ENCODE measurements at regions not wholly inside any gene's neighbourhood (a gene's known extent, or its start where the extent isn't known, plus 50 kb on each side); places are given as distances from the start of the nearest gene placed in this dataset.

GRCh38 chr4:162239992-162240769 lies 76.4 kb upstream of the FSTL5 start:
- no peak for TF ChIP-seq CTCF (IDR thresholded peaks at IDR 0.05; ENCODE audit: control insufficient read depth, insufficient read depth, low read depth, low read length, missing control alignments)
- no peak for DNase-seq (ENCODE audit: low read depth)
- H3K4me3 ChIP-seq (ENCODE audit: control insufficient read depth, low read depth, low read length): no peak overlapping the region

GRCh38 chr4:162237676-162238075 lies 73.9 kb upstream of the FSTL5 start:
- no peak for DNase-seq (ENCODE audit: low read depth)
- no peak for TF ChIP-seq CTCF (IDR thresholded peaks at IDR 0.05; ENCODE audit: control insufficient read depth, insufficient read depth, low read depth, low read length, missing control alignments)

GRCh38 chr4:162234595-162234994 lies 70.8 kb upstream of the FSTL5 start:
- no peak for TF ChIP-seq CTCF (IDR thresholded peaks at IDR 0.05; ENCODE audit: control insufficient read depth, insufficient read depth, low read depth, low read length, missing control alignments)
- no peak for DNase-seq (ENCODE audit: low read depth)
- H3K4me3 ChIP-seq (ENCODE audit: control insufficient read depth, low read depth, low read length): no peak overlapping the region

More at GRCh38 chr4:162237676-162238075, 73.9 kb upstream of the FSTL5 start:
- H3K4me3 ChIP-seq (ENCODE audit: control insufficient read depth, low read depth, low read length): no peak overlapping the region

GRCh38 chr4:162232349-162232748 lies 68.5 kb upstream of the FSTL5 start:
- TF ChIP-seq CTCF (IDR thresholded peaks at IDR 0.05; ENCODE audit: control insufficient read depth, insufficient read depth, low read depth, low read length, missing control alignments): no peak
- no peak for DNase-seq (ENCODE audit: low read depth)

GRCh38 chr4:162229670-162230069 lies 65.9 kb upstream of the FSTL5 start:
- DNase-seq (ENCODE audit: low read depth): no peak
- no peak overlapping the region for H3K4me3 ChIP-seq (ENCODE audit: control insufficient read depth, low read depth, low read length)
- TF ChIP-seq CTCF (IDR thresholded peaks at IDR 0.05; ENCODE audit: control insufficient read depth, insufficient read depth, low read depth, low read length, missing control alignments): no peak

More at GRCh38 chr4:162232349-162232748, 68.5 kb upstream of the FSTL5 start:
- no peak overlapping the region for H3K4me3 ChIP-seq (ENCODE audit: control insufficient read depth, low read depth, low read length)

- no peak for DNase-seq (ENCODE audit: low read depth)
- no peak overlapping the region for H3K4me3 ChIP-seq (ENCODE audit: control insufficient read depth, low read depth, low read length)
- no peak for TF ChIP-seq CTCF (IDR thresholded peaks at IDR 0.05; ENCODE audit: control insufficient read depth, insufficient read depth, low read depth, low read length, missing control alignments)
These were observed 57.3 kb upstream of the FSTL5 start for GRCh38 chr4:162221148-162221547.
